Thoracic aorta (tissue), 2 donors: ENCODE measurements at regions not wholly inside any gene's neighbourhood (a gene's known extent, or its start where the extent isn't known, plus 50 kb on each side); places are given as distances from the start of the nearest gene placed in this dataset.
"Not testable (repeated sequence)": the region's sequence is repeated elsewhere in the genome, so short reads cannot be mapped to it uniquely, and the experiment has no call there.

ENCODE experiments used
- ATAC-seq: fragments of 150-250 bp; one replicate; pipeline ENCODE4 v1.8.0; 2017; ENCODE audit warnings: low read depth; ENCODE audit not compliant: insufficient number of reproducible peaks, low FRiP score
- DNase-seq: peaks from one replicate; pipeline ENCODE4 v3.0.0-alpha.2; 2020; ENCODE audit warnings: low spot score
- H3K27ac ChIP-seq, 2 donors: fragments of 200-600 bp; sonication (generic); 1 replicate in 1 of 2; 2 replicates in 1 of 2; pipeline ENCODE4 v1.5.1; 2016; ENCODE audit warnings: mild to moderate bottlenecking in 2 of 2, moderate library complexity in 2 of 2
- H3K27me3 ChIP-seq: fragments of 200-600 bp; sonication (generic); replicated peaks from 2 replicates; pipeline ENCODE4 v1.6.0; 2016; ENCODE audit warnings: mild to moderate bottlenecking; ENCODE audit not compliant: insufficient read depth
- H3K36me3 ChIP-seq: fragments of 200-600 bp; sonication (generic); one replicate; pipeline ENCODE4 v1.5.1; 2016
- H3K4me1 ChIP-seq, 2 donors: fragments of 200-600 bp; sonication (generic); 1 replicate in 1 of 2; 2 replicates in 1 of 2; pipeline versions ENCODE4 v1.5.1 to v1.6.0; 2016; ENCODE audit warnings: low read depth in 2 of 2, mild to moderate bottlenecking in 1 of 2; ENCODE audit not compliant: control insufficient read depth in 1 of 2
- H3K4me3 ChIP-seq: fragments of 200-600 bp; sonication (generic); 2 replicates; pipeline ENCODE4 v1.5.1; 2016; ENCODE audit warnings: mild to moderate bottlenecking
- H3K9me3 ChIP-seq: fragments of 200-600 bp; sonication (generic); 2 replicates; pipeline ENCODE4 v1.5.1; 2016
- TF ChIP-seq, protein P1 (sequence below): fragments of 200-600 bp; sonication (generic); IDR thresholded peaks from one replicate; pipeline ENCODE4 v1.5.1; 2019; ENCODE audit warnings: antibody characterized with exemption

DNA sequence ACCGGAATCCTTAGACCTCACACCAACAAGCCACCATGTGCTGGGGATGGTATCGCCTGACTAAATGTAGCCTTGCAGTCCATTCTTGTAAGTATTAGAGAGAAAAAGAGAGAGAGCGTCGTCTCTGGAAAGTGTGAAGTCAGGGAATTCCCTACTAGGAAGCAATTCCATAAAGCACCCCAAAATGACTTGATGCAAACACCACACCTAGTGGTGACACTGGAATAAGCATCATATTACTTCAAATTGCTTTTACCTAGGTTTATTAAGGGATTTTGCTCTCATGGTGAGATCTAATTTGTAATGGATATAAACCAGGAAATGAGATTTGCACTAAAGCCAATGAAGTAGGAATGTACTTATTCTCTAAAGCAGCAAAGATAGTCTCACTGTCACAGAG is 111.4 kb upstream of the METTL9 start:
- not testable (repeated sequence) for ATAC-seq, H3K27me3 ChIP-seq, H3K9me3 ChIP-seq, DNase-seq, H3K36me3 ChIP-seq, H3K4me3 ChIP-seq, H3K4me1 ChIP-seq, H3K27ac ChIP-seq

DNA sequence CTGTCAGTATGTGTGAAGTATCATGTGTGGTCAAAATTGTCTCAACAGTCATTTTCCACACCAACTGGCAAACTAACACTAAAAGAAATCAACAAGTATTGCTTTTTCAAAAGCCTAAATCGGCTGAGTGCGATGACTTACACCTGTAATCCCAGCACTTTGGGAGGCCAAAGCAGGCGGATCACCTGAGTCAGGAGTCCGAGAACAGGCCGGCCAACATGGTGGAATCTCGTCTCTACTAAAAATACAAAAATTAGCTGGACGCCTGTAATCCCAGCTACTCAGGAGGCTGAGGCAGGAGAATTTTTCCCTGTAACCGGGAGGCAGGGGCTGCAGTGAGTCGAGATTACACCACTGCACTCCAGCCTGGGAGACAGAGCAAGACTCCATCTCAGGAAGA is 100.3 kb upstream of the METTL9 start:
- not testable (repeated sequence) for H3K4me3 ChIP-seq, ATAC-seq, H3K9me3 ChIP-seq, H3K4me1 ChIP-seq, DNase-seq, H3K27ac ChIP-seq, H3K27me3 ChIP-seq, H3K36me3 ChIP-seq

DNA sequence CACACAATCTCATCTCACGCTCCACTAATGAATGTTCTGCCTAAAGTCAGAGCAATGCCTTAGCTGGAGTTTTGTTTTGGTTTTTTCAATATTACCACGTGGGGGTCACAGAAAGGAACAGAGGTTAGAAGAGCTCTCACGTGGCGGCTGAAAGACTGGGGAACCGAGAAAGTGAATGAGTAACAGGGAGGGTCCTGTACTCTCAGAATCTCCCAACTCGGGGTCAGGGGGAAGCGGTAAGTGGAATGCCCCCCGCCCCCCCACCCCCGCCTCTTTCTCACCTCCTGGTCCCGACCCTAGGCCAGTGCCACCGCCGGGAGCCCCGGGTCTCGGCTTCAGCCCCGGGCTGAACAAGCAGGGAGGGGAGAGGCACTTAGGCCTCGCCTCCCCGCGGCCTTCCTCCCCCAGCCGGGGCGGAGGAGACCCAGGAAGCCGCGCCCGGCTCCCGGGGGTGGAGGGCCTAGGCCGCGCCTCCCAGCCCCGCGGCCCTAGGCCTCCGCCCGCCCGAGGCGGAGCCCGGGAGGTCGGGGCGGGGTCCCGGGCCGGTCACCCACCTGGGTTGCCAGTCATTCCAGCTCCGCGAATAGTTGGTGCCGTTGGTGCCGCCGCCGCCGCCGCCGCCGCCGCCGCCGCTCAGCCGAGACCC is 98.0 kb upstream of the METTL9 start:
- Histone ChIP-seq H3K4me3 (peak overlapping the region; percentile 87), H3K27ac (peak overlapping the region; percentile 95 to 98)
- H3K9me3 ChIP-seq, H3K36me3 ChIP-seq, DNase-seq, H3K4me1 ChIP-seq, H3K27me3 ChIP-seq: not testable (repeated sequence)
- peak; percentile 41 for ATAC-seq

DNA sequence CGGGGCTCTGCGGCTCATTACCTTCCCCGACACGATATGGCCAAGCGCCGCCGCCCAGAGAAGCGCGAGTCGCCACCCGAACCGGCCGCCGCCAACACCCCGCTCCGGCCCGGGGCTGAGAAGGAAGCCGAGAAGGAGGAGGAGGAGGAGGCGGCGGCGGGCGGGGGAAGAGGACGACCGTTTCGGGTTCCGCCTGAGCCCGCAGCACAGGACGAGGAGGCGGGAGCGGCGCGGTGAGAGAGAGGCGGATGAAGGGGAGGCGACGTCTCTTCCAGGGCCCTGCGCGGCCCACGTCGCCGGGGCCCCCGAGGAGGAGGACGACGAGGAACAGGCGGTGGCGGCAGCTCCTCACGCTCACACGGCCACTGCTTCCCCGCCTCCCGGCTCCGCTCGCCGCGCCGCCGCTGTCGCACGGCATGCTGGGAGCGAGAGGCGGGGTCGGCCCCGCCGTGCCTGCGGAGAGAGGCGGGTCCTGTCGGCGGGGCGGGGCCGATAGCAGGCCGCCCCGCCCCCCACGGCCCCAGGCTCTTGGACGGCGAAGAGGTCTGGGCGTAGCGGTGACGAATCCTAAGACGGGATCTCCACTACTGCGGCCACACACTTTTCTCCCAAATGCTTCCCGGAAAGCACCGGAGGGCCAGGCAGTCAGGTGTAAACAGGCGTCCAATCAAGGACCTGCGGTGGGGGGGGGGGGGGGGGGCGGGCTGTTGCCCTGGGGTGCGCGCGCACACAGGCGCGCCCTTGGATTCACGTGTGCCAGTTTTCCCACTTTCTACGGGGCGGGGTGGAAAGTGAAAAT is 97.3 kb upstream of the METTL9 start:
- no peaks in the 10 kb centered on the region for H3K27me3 ChIP-seq
- H3K4me1 ChIP-seq = peaks cover 4 to 7% of the 10 kb centered on the region in 2 donors
- H3K9me3 ChIP-seq = no peaks in the 10 kb centered on the region
- TF ChIP-seq, protein P1, sequence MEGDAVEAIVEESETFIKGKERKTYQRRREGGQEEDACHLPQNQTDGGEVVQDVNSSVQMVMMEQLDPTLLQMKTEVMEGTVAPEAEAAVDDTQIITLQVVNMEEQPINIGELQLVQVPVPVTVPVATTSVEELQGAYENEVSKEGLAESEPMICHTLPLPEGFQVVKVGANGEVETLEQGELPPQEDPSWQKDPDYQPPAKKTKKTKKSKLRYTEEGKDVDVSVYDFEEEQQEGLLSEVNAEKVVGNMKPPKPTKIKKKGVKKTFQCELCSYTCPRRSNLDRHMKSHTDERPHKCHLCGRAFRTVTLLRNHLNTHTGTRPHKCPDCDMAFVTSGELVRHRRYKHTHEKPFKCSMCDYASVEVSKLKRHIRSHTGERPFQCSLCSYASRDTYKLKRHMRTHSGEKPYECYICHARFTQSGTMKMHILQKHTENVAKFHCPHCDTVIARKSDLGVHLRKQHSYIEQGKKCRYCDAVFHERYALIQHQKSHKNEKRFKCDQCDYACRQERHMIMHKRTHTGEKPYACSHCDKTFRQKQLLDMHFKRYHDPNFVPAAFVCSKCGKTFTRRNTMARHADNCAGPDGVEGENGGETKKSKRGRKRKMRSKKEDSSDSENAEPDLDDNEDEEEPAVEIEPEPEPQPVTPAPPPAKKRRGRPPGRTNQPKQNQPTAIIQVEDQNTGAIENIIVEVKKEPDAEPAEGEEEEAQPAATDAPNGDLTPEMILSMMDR = no peak
- H3K27ac ChIP-seq = peak overlapping the region; percentile 95 to 98
- peak; percentile 75 for DNase-seq
- peak overlapping the region; percentile 87 for H3K4me3 ChIP-seq
- no peaks in the 10 kb centered on the region for H3K36me3 ChIP-seq
- ATAC-seq = peak; percentile 90

DNA sequence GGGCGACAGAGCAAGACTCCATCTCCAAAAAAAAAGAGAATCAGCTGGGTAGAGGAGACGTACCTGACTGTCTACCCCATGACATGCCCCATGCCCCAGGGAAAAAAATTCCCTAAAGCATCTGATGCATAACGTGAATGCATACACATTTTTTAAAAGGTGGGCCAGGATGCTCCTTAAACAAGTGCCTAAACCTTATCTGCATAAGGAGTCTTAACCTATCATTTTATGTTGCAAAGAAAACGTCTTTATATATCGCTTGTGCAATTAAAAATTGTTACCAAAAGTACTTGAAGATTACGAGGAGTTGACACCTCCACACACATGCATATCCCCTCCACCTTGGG is 95.8 kb upstream of the METTL9 start:
- ATAC-seq, H3K36me3 ChIP-seq, H3K27ac ChIP-seq, DNase-seq, H3K4me3 ChIP-seq, H3K27me3 ChIP-seq, H3K9me3 ChIP-seq: not testable (repeated sequence)
- H3K4me1 ChIP-seq = peaks cover 14 to 20% of the 10 kb centered on the region in 2 donors

DNA sequence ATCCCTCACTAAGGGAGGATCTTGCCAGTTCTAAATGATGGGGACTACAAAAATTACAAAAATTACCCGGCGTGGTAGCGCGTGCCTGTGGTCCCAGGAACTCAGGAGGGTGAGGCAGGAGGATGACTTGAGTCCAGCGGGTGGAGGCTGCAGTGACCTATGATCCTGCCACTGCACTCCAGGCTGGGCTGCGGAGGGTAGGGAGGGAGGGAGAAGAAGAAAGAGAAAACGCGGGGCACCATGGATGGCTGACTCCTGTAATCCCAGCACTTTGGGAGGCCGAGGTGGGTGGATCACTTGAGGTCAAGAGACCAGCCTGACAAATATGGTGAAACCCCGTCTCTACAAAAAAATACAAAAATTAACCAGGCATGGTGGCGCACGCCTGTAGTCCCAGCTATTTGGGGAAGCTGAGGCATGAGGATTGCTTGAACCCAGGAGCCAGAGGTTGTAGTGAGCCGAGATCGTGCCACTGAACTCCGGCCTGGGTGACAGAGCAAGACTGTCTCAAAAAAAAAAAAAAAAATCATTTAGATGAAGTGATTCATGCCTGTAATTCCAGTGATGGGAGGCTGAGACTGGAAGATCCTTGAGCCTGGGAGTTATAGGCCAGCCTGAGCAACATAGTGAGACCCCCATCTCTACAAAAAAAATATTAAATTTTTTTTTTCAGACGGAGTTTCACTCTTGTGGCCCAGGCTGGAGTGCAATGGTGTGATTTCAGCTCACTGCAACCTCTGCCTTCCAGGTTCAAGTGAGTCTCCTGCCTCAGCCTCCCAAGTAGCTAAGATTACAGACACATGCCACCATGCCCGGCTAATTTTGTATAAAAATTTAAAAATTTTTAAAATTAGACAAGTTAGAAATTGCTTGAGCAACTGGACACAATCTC is 95.2 kb upstream of the METTL9 start:
- not testable (repeated sequence) for H3K27ac ChIP-seq, ATAC-seq, DNase-seq, H3K4me3 ChIP-seq, H3K36me3 ChIP-seq, H3K9me3 ChIP-seq, H3K27me3 ChIP-seq
- peaks cover 20 to 27% of the 10 kb centered on the region in 2 donors for H3K4me1 ChIP-seq

DNA sequence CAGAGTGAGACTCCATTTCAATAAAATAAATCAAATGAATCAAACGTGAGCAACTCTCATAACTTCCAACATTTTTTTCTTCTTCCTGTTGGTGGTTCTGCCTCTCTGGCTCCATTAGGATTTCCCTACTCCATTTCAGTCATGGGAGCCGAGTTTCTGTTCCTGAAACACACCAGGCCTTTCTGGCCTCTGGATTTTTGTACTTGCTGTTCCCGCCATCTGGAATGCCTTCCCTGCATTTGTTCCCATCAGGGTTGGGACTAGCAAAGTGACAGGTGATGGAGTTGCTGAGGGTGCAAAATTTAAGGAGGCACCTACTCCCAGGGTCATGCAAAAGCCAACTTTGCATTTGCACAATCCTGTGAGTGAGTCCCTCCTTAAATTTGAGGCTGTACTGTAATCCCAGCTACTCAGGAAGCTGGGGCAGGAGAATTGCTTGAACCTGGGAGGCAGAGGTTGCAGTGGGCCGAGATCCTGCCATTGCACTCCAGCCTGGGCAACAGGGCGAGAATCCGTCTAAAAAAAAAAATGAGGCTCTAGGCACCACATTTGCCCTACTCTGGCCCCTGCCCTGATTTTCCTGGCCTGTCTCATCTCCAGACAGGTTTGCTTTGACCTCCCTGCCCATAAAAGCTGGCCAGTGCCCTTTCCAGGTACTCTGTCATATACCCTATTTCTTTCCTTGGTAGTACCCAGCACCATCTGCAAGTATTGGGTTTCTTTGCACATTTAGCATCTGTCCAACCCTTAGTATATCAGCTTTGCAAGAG is 93.4 kb upstream of the METTL9 start:
- not testable (repeated sequence) for H3K9me3 ChIP-seq, H3K4me3 ChIP-seq, H3K27me3 ChIP-seq, DNase-seq, H3K36me3 ChIP-seq, ATAC-seq
- Histone ChIP-seq H3K4me1 (peaks cover 38 to 44% of the 10 kb centered on the region in 2 donors), H3K27ac (peak overlapping the region in 1 of 2 donors; percentile 11)

DNA sequence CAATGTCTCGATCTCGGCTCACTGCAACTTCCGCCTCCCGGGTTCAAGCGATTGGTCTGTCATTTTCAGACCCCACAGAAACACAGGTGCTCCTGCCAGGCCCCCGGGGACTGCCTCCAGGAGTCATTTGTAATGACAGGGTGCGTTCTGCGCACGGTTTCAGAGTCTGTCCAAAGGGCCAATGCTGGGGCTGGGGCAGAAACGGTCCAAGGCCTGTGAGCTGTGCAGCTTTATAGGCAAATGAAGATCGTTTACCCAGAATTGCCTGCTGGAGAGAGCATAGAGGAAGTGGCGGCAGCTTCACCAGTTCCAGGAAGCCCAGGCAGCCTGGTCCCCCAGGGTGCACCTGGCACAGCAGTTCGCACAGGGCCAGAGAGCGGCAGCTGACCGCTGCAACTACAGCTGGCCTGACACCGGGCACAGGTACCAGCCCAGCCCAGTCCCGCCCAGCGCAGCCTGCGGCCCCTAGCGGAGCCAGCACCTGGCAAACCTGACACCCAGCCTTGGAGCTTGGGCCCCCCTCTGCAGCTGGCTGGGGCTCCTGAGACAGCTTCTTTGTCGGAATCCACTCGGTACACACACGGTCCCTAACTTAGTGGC is 92.4 kb upstream of the METTL9 start:
- ATAC-seq, H3K27me3 ChIP-seq, H3K9me3 ChIP-seq, DNase-seq, H3K36me3 ChIP-seq: not testable (repeated sequence)
- Histone ChIP-seq H3K4me3 (peak overlapping the region; percentile 5), H3K4me1 (peaks cover 48 to 54% of the 10 kb centered on the region in 2 donors), H3K27ac (peak overlapping the region; percentile 44 to 84)

DNA sequence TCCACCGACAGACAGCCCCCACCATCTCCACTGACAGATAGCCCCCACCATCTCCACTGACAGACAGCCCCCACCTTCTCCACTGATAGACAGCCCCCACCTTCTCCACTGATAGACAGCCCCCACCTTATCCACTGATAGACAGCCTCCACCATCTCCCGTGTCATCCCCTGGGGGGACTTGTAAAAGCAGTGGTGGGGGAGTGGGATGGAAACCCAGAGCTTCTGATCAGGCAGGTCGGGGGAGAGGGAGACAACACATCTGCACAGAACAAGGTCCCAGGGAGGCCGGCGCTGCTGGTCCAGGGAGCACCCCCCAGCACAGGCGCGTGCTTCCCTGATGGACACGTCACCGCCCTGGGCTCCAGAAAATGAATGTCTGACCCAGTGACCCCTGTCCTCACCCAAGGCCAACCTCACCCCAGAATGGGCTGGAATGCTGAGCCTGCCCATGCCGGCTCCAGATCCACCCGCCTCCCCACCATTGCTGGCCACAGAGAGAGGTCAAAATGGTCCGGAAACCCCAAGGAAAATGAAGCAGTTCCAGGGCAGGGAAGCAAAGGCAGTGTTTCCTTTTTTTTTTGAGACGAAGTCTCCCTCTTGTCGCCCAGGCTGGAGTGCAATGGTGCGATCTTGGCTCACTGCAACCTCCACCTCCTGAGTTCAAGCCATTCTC is 91.6 kb upstream of the METTL9 start:
- peak overlapping the region; percentile 35 to 84 for H3K27ac ChIP-seq
- H3K27me3 ChIP-seq, ATAC-seq, DNase-seq, H3K4me3 ChIP-seq, H3K36me3 ChIP-seq, H3K9me3 ChIP-seq: not testable (repeated sequence)
- peaks cover 56 to 63% of the 10 kb centered on the region in 2 donors for H3K4me1 ChIP-seq
